Parathyroid adenoma (tissue), 2 donors: ENCODE measurements at regions not wholly inside any gene's neighbourhood (a gene's known extent, or its start where the extent isn't known, plus 50 kb on each side); places are given as distances from the start of the nearest gene placed in this dataset.

Source experiments
- H2AFZ ChIP-seq: fragments of 300-600 bp; sonication (generic); one replicate; pipeline ENCODE4 v1.7.0; 2017; ENCODE audit warnings: antibody characterized with exemption, mild to moderate bottlenecking
- H3K27ac ChIP-seq: fragments of 300-600 bp; sonication (generic); one replicate; pipeline ENCODE4 v1.7.0; 2017
- H3K27me3 ChIP-seq: fragments of 300-600 bp; sonication (generic); one replicate; pipeline ENCODE4 v1.7.0; 2017; ENCODE audit warnings: low read length; ENCODE audit not compliant: control insufficient read depth, insufficient read depth
- H3K36me3 ChIP-seq: fragments of 300-600 bp; sonication (generic); one replicate; pipeline ENCODE4 v1.7.0; 2017; ENCODE audit warnings: low read length; ENCODE audit not compliant: control insufficient read depth, insufficient read depth
- H3K4me1 ChIP-seq: fragments of 300-600 bp; sonication (generic); one replicate; pipeline ENCODE4 v1.7.0; 2017; ENCODE audit warnings: control low read depth
- H3K4me2 ChIP-seq: fragments of 300-600 bp; sonication (generic); one replicate; pipeline ENCODE4 v1.7.0; 2017; ENCODE audit warnings: low read length
- H3K4me3 ChIP-seq: fragments of 300-600 bp; sonication (generic); one replicate; pipeline ENCODE4 v1.7.0; 2017; ENCODE audit warnings: low read depth, low read length
- H3K79me2 ChIP-seq: fragments of 300-600 bp; sonication (generic); one replicate; pipeline ENCODE4 v1.7.0; 2017; ENCODE audit warnings: control low read depth
- H3K9ac ChIP-seq: fragments of 300-600 bp; sonication (generic); one replicate; pipeline ENCODE4 v1.7.0; 2017; ENCODE audit warnings: mild to moderate bottlenecking
- H3K9me3 ChIP-seq: fragments of 300-600 bp; sonication (generic); one replicate; pipeline ENCODE4 v1.7.0; 2017; ENCODE audit warnings: low read length; ENCODE audit not compliant: control insufficient read depth
- TF ChIP-seq, protein P1 (sequence below): fragments of 300-600 bp; sonication (generic); IDR thresholded peaks from one replicate; pipeline ENCODE4 v1.7.0; 2017; ENCODE audit warnings: antibody characterized with exemption, mild to moderate bottlenecking
- donor health status: primary hyperparathyroidism.

DNA sequence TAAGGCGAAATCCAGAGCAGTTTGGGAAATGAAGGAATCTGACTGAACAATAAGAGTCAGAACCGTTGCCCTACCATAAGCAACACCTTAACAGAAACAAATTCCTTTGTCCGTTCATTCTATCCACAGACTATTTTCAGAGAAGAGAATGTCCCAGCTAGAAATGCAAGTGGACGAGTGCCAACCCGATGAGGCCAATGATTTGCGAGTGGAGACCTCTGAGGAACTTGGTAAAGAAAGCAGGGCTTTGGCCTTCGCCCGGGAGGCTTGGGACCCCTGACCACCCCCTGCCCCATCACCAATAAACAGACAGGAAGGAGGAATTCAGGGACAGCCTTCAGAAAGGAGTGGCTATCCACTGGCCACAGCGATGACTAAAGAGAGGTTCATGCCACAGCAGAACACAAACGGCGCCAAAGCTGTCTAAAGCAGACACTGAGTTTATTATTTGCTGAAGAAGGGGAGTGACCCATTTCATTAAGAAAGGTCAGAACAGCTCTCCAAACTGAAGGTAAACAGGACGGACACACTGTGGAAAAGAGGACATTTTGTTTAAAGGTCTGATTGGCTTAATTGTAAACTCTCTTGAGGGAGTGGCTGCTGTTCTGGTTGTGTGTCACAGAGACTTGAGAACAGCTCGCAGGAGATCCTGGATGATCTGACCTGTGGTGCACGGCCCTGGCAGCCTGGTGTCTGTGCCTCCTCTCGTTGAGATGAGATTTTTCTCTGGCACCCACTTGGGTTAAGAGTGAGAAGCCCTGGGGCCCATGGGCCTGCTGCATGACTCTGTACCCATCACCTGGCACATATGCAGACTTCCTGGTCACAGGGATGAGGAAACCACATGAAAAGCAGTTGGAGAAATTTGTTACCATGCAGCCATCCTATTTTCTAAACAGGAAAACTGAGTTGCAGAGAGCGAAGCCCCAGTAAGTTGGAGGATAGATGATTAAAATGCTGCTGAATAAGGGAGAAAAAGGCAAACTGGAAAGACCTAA is 142.0 kb upstream of the PZP start:
- Histone ChIP-seq H3K79me2 (no peaks in the 10 kb centered on the region), H3K4me3 (no peak overlapping the region), H3K4me2 (no peak overlapping the region), H2AFZ (no peak overlapping the region), H3K27me3 (no peaks in the 10 kb centered on the region), H3K9me3 (no peaks in the 10 kb centered on the region), H3K36me3 (no peaks in the 10 kb centered on the region), H3K27ac (no peak overlapping the region), H3K4me1 (no peaks in the 10 kb centered on the region), H3K9ac (no peak overlapping the region)
- TF ChIP-seq, protein P1, sequence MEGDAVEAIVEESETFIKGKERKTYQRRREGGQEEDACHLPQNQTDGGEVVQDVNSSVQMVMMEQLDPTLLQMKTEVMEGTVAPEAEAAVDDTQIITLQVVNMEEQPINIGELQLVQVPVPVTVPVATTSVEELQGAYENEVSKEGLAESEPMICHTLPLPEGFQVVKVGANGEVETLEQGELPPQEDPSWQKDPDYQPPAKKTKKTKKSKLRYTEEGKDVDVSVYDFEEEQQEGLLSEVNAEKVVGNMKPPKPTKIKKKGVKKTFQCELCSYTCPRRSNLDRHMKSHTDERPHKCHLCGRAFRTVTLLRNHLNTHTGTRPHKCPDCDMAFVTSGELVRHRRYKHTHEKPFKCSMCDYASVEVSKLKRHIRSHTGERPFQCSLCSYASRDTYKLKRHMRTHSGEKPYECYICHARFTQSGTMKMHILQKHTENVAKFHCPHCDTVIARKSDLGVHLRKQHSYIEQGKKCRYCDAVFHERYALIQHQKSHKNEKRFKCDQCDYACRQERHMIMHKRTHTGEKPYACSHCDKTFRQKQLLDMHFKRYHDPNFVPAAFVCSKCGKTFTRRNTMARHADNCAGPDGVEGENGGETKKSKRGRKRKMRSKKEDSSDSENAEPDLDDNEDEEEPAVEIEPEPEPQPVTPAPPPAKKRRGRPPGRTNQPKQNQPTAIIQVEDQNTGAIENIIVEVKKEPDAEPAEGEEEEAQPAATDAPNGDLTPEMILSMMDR: no peak

DNA sequence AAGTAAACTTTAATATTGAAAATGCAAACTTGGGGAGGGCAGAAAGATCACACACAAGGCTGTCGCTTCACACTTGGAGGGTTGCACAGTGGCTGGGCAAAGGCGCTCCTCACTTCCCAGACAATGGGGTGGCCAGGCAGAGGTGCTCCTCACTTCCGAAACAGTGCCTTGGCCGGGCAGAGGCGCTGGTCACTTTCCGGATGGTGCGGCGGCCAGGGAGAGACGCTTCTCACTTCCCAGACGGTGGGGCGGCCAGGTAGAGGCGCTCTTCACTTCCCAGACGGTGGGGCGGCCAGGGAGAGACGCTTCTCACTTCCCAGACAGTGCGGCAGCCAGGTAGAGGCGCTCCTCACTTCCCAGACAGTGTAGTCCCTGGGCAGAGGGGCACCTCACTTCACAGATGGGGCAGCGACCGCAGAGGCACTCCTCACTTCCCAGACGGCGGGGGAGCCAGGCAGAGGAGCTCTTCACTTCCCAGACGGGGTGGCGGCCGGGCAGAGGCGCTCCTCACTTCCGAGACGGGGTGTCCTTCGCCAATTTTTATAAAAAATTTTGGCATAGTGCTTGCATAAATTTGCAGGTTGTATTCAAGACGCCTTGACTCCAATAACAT is 140.8 kb upstream of the PZP start:
- H3K9ac ChIP-seq: no peak overlapping the region
- H3K4me2 ChIP-seq: no peak overlapping the region
- H3K36me3 ChIP-seq: no peaks in the 10 kb centered on the region
- no peak overlapping the region for H2AFZ ChIP-seq
- H3K4me3 ChIP-seq: no peak overlapping the region
- no peaks in the 10 kb centered on the region for H3K27me3 ChIP-seq
- no peaks in the 10 kb centered on the region for H3K9me3 ChIP-seq
- TF ChIP-seq, protein P1: no peak
- H3K79me2 ChIP-seq: no peaks in the 10 kb centered on the region
- no peak overlapping the region for H3K27ac ChIP-seq
- H3K4me1 ChIP-seq: no peaks in the 10 kb centered on the region

GRCh38 chr12:9347328-9348127 is 139.3 kb upstream of the PZP start:
- Histone ChIP-seq H3K79me2 (no peaks in the 10 kb centered on the region), H3K27ac (no peak overlapping the region), H3K4me3 (no peak overlapping the region), H3K4me1 (no peaks in the 10 kb centered on the region), H3K27me3 (no peaks in the 10 kb centered on the region), H3K9me3 (no peaks in the 10 kb centered on the region), H3K4me2 (no peak overlapping the region), H2AFZ (no peak overlapping the region), H3K36me3 (no peaks in the 10 kb centered on the region), H3K9ac (no peak overlapping the region)
- TF ChIP-seq, protein P1: no peak

- no peaks in the 10 kb centered on the region for H3K79me2 ChIP-seq
- H3K27ac ChIP-seq: no peak overlapping the region
- H3K4me1 ChIP-seq: no peaks in the 10 kb centered on the region
- TF ChIP-seq, protein P1: no peak
- no peaks in the 10 kb centered on the region for H3K27me3 ChIP-seq
- no peaks in the 10 kb centered on the region for H3K9me3 ChIP-seq
- H2AFZ ChIP-seq: no peak overlapping the region
- no peak overlapping the region for H3K9ac ChIP-seq
- no peaks in the 10 kb centered on the region for H3K36me3 ChIP-seq
- no peak overlapping the region for H3K4me3 ChIP-seq
- H3K4me2 ChIP-seq: no peak overlapping the region
Observed at GRCh38 chr12:9346866-9347327, 138.7 kb upstream of the PZP start.
